Naive B cell (primary cell): ENCODE measurements at regions not wholly inside any gene's neighbourhood (a gene's known extent, or its start where the extent isn't known, plus 50 kb on each side); places are given as distances from the start of the nearest gene placed in this dataset.
A peak's percentile ranks its signal among the peaks of the same experiment; 100 is the strongest.
"Not testable (repeated sequence)": the region's sequence is repeated elsewhere in the genome, so short reads cannot be mapped to it uniquely, and the experiment has no call there.

Experiments used
- ATAC-seq, 2 donors: fragments of 150-1000 bp; cut with Tn5 transposase; 2 replicates each; pipeline ENCODE4 v1.10.0; 2021; ENCODE audit warnings: low read depth in 2 of 2, mild to moderate bottlenecking in 2 of 2, moderate library complexity in 2 of 2
- DNase-seq: peaks from one replicate; pipeline ENCODE4 v3.0.0; 2022
- H3K27ac Mint-ChIP-seq, 6 donors: one replicate each; pipeline ENCODE4 v1.8.0; 2020 to 2022; ENCODE audit warnings: mild to moderate bottlenecking in 6 of 6, mixed read lengths in 6 of 6, moderate library complexity in 5 of 6, inconsistent platforms in 2 of 6
- H3K27me3 Mint-ChIP-seq, 3 donors: one replicate each; pipeline ENCODE4 v1.8.0; 2021 to 2022; ENCODE audit warnings: mixed read lengths in 3 of 3, mild to moderate bottlenecking in 1 of 3
- H3K36me3 Mint-ChIP-seq, 2 donors: one replicate each; pipeline ENCODE4 v1.8.0; 2020 to 2022; ENCODE audit warnings: mixed read lengths in 2 of 2, inconsistent platforms in 1 of 2, mild to moderate bottlenecking in 1 of 2
- H3K4me1 Mint-ChIP-seq, 3 donors: one replicate each; pipeline ENCODE4 v1.8.0; 2020 to 2022; ENCODE audit warnings: mixed read lengths in 3 of 3, inconsistent platforms in 1 of 3, mild to moderate bottlenecking in 1 of 3, moderate library complexity in 1 of 3
- H3K4me3 Mint-ChIP-seq, 8 donors: one replicate each; pipeline ENCODE4 v1.8.0; 2020 to 2022; ENCODE audit warnings: mild to moderate bottlenecking in 8 of 8, mixed read lengths in 8 of 8, moderate library complexity in 8 of 8, inconsistent platforms in 2 of 8
- H3K9me3 Mint-ChIP-seq, 7 donors: one replicate each; pipeline ENCODE4 v1.8.0; 2020 to 2022; ENCODE audit warnings: mixed read lengths in 7 of 7, mild to moderate bottlenecking in 5 of 7, inconsistent platforms in 2 of 7, moderate library complexity in 1 of 7

DNA sequence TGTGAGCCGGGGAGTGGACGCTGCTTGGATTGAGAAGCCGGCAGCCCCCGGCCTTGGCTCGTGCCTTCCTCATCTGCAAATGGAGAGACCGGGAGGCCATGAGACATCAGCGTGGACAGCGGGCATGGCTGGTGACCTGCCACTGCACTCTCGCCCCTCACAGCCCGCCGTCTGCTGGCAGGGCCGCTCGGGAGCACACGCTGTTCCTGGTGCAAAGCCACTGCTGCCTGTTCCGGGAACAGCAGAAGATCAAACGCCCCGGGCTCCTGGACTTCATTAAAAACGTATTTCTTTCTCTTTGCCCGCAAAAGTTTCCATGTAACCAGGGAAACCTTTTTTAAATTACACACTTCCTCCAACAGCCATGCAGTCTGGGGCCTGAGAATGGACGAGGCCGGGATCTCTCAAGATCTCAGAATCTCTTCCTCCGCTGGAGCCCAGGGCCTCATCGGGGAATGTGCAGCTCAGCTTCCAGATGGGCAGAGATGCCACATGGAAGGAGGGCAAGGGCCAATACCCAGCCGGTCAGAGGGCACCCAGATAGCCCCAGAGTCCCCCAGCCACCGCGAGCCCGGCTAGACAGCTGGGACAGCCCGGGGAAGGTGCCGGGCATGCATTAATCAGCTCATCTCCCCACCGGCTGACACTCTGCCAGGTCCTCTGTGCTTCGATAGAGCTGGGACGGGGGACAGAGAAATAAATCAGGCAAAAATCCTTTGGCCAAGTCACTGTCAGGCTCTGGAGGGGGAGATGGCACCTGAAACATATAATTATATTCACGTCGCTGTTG is 62.8 kb upstream of the PRR5 start:
- no peak for DNase-seq
- no peak for ATAC-seq
- Mint-ChIP-seq H3K27ac (no peak overlapping the region), H3K36me3 (no peaks in the 10 kb centered on the region), H3K4me3 (no peak overlapping the region), H3K27me3 (peaks cover 0 to 6% (median 3%) of the 10 kb centered on the region in 3 donors), H3K9me3 (peaks cover 0 to 5% (median 0%) of the 10 kb centered on the region in 7 donors), H3K4me1 (no peaks in the 10 kb centered on the region)

DNA sequence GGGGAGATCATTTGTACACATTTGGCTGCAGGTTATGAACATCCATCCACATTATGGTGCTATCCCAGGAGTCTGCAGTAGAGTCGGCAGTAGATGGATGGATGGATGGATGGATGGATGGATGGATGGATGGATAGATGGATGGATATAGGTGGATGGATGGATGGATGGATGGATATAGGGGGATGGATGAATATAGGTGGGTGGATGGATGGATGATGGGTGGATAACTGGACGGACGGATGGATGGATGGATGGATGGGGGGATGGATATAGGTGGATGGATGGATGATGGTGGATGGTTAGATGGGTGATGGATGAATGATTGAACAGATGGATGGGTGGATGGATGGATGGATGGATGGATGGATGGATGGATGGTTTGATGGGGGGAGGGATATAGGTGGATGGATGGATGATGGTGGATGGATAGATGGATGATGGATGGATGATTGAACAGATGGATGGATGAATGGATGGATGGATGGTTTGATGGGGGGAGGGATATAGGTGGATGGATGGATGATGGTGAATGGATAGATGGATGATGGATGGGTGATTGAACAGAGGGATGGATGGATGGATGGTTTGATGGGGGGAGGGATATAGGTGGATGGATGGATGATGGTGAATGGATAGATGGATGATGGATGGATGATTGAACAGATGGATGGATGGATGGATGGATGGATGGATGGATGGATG is 65.3 kb upstream of the PRR5 start:
- H3K4me1 Mint-ChIP-seq, H3K4me3 Mint-ChIP-seq, ATAC-seq, H3K36me3 Mint-ChIP-seq, H3K27ac Mint-ChIP-seq, H3K9me3 Mint-ChIP-seq, DNase-seq, H3K27me3 Mint-ChIP-seq: not testable (repeated sequence)

GRCh38 chr22:44635567-44635966 is 66.4 kb upstream of the PRR5 start:
- H3K36me3 Mint-ChIP-seq, DNase-seq, H3K4me3 Mint-ChIP-seq, H3K27me3 Mint-ChIP-seq, H3K9me3 Mint-ChIP-seq, ATAC-seq, H3K4me1 Mint-ChIP-seq, H3K27ac Mint-ChIP-seq: not testable (repeated sequence)

DNA sequence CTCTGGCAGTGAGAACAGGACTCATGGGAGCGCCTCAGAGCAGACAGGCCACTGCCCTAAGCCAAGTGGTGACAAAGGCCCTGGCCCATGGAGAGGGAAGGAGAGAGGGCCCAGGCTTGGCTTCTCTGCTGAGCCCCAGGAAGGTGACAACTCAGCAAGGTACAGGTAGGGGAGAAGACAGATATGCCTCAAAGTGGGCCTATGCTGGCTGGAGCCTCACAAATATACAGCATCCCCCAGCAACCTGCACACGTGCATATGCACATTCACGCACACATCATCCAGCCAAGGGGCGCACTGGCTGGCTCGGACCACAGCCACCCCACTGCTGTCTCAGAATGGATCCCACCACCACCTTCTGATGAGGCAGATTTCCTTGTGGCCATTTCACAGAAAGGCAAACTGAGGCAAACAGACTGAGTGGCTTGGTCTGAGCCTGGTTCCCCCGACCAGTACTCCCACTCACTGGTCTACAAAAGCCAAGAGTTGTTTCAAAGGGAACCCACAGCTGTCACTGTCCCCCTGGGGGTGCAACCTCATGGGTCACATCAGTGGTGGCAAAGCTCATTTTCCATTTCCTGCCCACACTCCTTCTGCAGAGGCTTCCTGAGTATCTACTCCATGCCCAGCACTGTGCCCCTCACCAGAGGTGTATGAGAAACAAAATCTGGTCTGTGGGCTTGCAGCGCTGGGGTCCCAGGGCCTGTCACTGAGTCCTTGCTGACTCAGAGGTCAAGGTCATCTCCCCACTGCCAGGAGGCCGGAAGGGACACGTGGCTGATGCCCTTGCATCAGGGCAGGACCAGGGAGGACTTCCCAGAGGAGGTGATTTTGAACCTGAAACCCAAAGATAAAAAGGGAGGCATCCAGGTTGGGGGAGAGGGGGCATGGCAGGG is 67.3 kb upstream of the PRR5 start:
- DNase-seq (no peak), ATAC-seq (no peak)
- Mint-ChIP-seq H3K4me3 (no peak overlapping the region), H3K9me3 (peaks cover 0 to 5% (median 0%) of the 10 kb centered on the region in 7 donors), H3K27me3 (peaks cover 0 to 2% (median 0%) of the 10 kb centered on the region in 3 donors), H3K4me1 (no peaks in the 10 kb centered on the region), H3K36me3 (no peaks in the 10 kb centered on the region), H3K27ac (peak overlapping the region in 2 of 6 donors; percentile 41 to 72)

DNA sequence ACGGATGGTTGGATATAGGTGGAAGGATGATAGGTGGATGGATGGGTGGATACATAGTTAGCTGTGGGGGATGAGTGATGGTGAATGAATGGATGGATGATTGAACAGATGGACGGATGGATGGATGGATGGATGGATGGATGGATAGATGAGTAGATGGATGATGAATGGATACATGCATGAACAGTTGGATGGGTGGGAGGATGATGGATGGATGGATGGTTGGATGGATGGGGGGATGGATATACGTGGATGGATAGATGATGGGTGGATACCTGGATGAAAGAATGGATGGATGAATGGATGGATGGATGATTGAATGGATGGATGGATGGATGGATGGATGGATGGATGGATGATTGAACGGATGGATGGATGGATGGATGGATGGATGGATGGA is 68.4 kb upstream of the PRR5 start:
- DNase-seq (no peak), ATAC-seq (no peak)
- Mint-ChIP-seq H3K36me3 (no peaks in the 10 kb centered on the region), H3K4me1 (no peaks in the 10 kb centered on the region), H3K27me3 (no peaks in the 10 kb centered on the region), H3K4me3 (no peak overlapping the region), H3K9me3 (peaks cover 0 to 5% (median 0%) of the 10 kb centered on the region in 7 donors), H3K27ac (no peak overlapping the region)

- no peak for DNase-seq
- Mint-ChIP-seq H3K27me3 (peaks cover 0 to 6% (median 0%) of the 10 kb centered on the region in 3 donors), H3K36me3 (no peaks in the 10 kb centered on the region), H3K27ac (no peak overlapping the region), H3K4me3 (no peak overlapping the region), H3K4me1 (no peaks in the 10 kb centered on the region), H3K9me3 (peaks cover 0 to 5% (median 0%) of the 10 kb centered on the region in 7 donors)
- no peak for ATAC-seq
Measured at GRCh38 chr22:44632541-44633396, 69.2 kb upstream of the PRR5 start.

- peaks cover 5 to 18% (median 6%) of the 10 kb centered on the region in 3 donors for H3K27me3 Mint-ChIP-seq
- H3K36me3 Mint-ChIP-seq: no peaks in the 10 kb centered on the region
- no peak overlapping the region for H3K27ac Mint-ChIP-seq
- H3K9me3 Mint-ChIP-seq: no peaks in the 10 kb centered on the region
- ATAC-seq (no peak), DNase-seq (no peak)
- no peaks in the 10 kb centered on the region for H3K4me1 Mint-ChIP-seq
- H3K4me3 Mint-ChIP-seq: no peak overlapping the region
Measured at GRCh38 chr22:44630826-44631225, 71.2 kb upstream of the PRR5 start.

- DNase-seq: no peak
- Mint-ChIP-seq H3K27ac (no peak overlapping the region), H3K9me3 (no peaks in the 10 kb centered on the region), H3K27me3 (peaks cover 5 to 27% (median 14%) of the 10 kb centered on the region in 3 donors), H3K36me3 (no peaks in the 10 kb centered on the region), H3K4me1 (no peaks in the 10 kb centered on the region), H3K4me3 (no peak overlapping the region)
- no peak for ATAC-seq
Measured at GRCh38 chr22:44628835-44629234, 73.2 kb upstream of the PRR5 start.

GRCh38 chr22:44628273-44628672 is 73.7 kb upstream of the PRR5 start:
- Mint-ChIP-seq H3K27ac (no peak overlapping the region), H3K4me3 (no peak overlapping the region), H3K4me1 (no peaks in the 10 kb centered on the region)

DNA sequence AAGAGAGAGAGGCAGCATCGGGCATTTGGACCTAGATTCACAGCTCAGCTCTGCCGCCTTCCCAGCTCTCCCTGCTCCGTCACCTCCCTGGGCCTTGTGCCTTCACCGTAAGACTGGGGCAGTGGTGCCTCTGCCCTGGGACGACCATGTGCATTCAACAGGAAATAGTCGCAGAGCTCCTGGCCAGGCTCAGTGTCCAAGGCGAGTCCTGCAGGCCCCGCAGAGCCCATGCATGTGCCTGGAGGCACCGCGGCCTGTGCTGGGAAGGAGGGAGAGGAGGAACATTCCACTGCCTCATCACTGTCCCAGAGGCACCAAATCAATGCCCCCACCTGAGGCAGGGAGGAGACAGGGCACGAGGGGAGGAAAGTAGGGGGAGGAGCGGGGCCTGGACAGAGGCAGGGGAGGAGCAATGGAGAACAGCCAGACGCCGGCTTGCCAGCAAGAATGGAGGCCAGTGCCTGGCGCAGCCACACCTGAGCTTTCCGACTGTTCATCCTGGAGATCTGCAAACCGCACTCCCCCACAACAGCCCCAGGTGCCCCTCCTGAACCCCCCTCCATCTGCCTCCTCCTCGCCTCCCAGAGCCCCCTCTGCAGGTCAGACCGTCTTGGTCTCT is 74.4 kb upstream of the PRR5 start:
- DNase-seq: no peak
- no peak for ATAC-seq
- H3K27ac Mint-ChIP-seq: no peak overlapping the region
- H3K9me3 Mint-ChIP-seq: no peaks in the 10 kb centered on the region
- H3K27me3 Mint-ChIP-seq: peaks cover 6 to 36% (median 19%) of the 10 kb centered on the region in 3 donors
- no peak overlapping the region for H3K4me3 Mint-ChIP-seq
- H3K4me1 Mint-ChIP-seq: no peaks in the 10 kb centered on the region
- H3K36me3 Mint-ChIP-seq: no peaks in the 10 kb centered on the region

More at GRCh38 chr22:44628273-44628672, 73.7 kb upstream of the PRR5 start:
- Mint-ChIP-seq H3K36me3 (no peaks in the 10 kb centered on the region), H3K9me3 (no peaks in the 10 kb centered on the region), H3K27me3 (peaks cover 5 to 32% (median 18%) of the 10 kb centered on the region in 3 donors)
- DNase-seq: no peak
- ATAC-seq: no peak

DNA sequence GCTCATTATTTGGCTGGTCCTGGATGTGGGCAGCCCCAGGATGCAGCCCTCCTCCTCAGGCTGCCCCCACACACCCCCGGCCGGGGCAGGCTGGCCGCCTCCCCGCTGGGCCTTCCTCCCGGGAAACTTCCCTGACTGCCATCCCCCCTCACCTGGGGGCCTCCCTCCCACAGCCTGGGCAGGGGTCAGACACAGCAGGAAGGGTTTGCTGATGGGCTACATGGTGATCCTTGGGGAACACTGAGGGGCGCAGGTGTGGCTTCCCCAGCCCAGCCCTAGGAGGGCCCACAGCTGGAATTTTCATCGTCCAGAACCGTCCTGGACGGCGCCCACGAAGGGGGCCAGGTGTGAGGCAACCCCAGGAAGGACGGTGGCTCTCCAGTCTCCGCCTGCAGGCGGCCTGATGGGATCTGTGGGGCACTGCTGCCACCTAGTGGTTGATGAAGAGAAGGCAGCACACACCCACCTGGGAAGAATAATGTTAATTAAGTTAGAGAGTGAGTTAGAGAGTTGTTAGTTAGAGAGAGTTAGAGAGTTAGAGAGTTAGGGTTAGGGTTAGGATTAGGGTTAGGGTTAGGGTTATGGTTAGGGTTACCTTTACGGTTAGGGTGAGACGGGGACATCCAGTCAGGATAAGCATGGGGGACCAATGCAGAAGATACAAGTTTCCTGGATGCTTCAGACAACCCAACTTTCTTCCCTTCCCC is 75.9 kb upstream of the PRR5 start:
- Mint-ChIP-seq H3K4me1 (no peaks in the 10 kb centered on the region), H3K27me3 (peaks cover 10 to 36% (median 19%) of the 10 kb centered on the region in 3 donors), H3K9me3 (no peaks in the 10 kb centered on the region), H3K27ac (peak overlapping the region in 3 of 6 donors; percentile 13 to 77 (median 15)), H3K36me3 (no peaks in the 10 kb centered on the region), H3K4me3 (no peak overlapping the region)
- DNase-seq: peak; percentile 59
- ATAC-seq: peak; percentile 72 to 78

DNA sequence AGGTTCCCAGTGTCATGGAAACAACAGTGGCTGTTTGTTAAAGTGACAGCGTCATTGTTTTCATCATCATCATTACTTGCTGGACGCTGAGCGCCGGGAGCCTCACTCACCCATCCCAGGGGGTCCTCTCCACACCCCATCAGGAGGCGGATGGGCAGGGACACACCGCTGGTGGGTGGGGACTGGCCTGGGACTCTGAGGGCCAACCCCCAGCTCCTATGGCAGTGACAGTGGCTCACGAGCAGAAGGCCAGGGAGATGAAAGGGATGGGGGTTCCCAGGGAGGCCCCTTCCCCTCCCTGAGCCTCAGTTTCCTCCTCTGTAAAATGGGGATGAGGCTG is 76.6 kb upstream of the PRR5 start:
- no peak for DNase-seq
- Mint-ChIP-seq H3K4me3 (no peak overlapping the region), H3K36me3 (no peaks in the 10 kb centered on the region), H3K27ac (no peak overlapping the region), H3K4me1 (no peaks in the 10 kb centered on the region), H3K27me3 (peaks cover 10 to 36% (median 19%) of the 10 kb centered on the region in 3 donors), H3K9me3 (no peaks in the 10 kb centered on the region)
- no peak for ATAC-seq
